Superior temporal gyrus (tissue), 1 donor: ENCODE measurements at regions not wholly inside any gene's neighbourhood (a gene's known extent, or its start where the extent isn't known, plus 50 kb on each side); places are given as distances from the start of the nearest gene placed in this dataset.
"Not testable (repeated sequence)": the region's sequence is repeated elsewhere in the genome, so short reads cannot be mapped to it uniquely, and the experiment has no call there.

Source experiments
- DNase-seq: peaks from one replicate; pipeline ENCODE4 v3.0.0-alpha.2; 2016; ENCODE audit errors: extremely low spot score

- no peak for DNase-seq
Observed at GRCh38 chr3:99586701-99587100, 51.7 kb upstream of the COL8A1 start.

- DNase-seq, result no peak
Observed at GRCh38 chr3:99579965-99580364, 58.4 kb upstream of the COL8A1 start.

- no peak for DNase-seq
Observed at GRCh38 chr3:99579246-99579645, 59.1 kb upstream of the COL8A1 start.

- no peak for DNase-seq
Observed at GRCh38 chr3:99578339-99578970, 59.9 kb upstream of the COL8A1 start.

DNA sequence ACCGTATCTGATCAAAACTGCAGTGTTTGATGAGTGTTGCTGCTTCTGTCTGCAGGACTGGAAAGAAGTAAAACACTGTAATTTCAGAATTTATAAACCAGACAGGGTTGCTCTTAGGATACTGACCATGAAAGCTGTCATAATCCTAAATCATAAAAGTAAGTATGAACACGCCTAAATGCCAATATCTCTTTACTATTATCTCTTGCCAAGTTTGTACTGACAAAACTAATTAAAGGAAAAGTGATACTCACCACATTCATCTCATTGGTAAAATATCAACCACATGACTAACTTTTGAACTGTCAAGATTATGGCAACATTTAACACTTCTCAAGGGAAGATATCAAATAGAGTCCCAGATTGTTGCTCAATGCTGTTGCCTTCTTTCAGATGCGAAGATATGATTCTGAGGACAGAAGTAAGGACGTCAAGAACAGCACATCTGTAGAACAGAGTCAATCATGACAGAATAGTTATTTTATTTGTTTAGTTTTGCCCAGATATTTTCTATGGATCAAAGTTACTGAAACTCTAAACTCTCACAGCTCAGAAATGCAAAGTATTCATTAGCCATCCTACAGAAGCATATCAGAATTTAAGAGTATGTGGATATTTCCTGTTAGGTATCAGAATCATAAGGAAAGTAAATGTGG is 61.4 kb upstream of the COL8A1 start:
- no peak for DNase-seq

DNA sequence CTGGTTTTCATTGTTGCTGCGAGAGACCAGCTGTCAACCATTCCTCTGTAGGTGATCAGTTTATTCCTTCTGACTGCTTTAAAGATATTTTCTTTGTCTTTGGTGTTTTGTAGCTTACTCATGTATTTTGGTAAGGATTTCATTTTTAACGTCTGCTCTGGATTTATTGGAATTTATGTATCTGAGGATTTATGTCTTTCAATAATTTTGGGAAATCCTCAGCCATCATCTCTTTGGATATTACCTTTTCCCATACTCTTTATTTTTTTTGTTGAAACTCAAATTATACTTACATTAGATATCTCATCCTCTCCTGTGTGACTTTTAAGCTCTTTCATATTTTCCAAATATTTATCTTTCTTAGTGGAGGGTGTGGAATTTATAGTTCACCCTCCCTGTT is 62.7 kb upstream of the COL8A1 start:
- no peak for DNase-seq

GRCh38 chr3:99570061-99570460 is 68.3 kb upstream of the COL8A1 start:
- DNase-seq, result no peak

DNA sequence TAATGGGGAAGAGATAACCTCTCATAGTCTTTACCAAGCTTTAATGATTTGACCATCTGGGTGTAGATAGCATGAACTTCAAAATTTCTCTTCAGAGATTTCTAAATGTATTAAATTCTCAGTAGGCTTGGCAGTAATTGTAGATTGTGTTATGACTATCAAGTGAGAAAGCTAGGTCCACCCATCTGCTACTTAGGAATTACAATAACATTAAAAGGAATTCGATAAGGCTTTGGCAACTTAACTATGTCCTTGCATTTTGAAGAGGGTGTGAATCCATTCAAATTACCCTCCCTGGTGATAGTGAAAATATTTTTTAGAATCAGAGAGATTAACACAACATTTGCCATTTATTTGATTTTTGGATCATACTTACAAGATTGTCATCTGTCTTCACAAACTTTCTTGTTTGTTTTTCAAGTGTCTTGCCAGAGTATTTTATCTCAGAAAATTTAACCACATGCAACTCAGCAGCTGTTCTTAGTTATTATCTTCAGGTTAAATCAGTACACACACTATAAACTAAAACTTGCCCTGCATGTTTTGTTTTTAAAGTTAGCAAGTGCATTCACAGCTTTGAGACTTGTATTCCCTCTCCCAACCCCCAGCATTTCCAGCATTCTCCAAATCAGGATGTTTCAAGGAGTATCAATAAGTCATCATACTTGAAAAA is 69.6 kb upstream of the COL8A1 start:
- DNase-seq, result no peak

DNA sequence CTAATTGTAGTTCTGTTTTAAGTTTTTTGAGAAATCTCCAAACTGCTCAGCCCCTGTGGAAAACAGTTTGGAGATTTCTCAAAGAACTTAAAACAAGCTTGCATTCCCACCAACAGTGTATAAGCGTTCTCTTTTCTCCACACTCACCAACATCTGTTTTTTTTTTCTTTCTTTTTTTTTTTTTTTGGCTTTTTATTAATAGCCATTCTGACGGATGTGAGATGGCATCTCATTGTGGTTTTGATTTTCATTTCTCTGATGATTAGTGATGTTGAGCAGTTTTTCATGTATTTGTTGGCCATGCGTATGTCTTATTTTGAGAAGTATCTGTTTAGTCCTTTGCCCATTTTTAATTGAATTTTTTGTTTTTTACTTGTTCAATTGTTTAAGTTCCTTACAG is 73.1 kb upstream of the COL8A1 start:
- no peak for DNase-seq

DNA sequence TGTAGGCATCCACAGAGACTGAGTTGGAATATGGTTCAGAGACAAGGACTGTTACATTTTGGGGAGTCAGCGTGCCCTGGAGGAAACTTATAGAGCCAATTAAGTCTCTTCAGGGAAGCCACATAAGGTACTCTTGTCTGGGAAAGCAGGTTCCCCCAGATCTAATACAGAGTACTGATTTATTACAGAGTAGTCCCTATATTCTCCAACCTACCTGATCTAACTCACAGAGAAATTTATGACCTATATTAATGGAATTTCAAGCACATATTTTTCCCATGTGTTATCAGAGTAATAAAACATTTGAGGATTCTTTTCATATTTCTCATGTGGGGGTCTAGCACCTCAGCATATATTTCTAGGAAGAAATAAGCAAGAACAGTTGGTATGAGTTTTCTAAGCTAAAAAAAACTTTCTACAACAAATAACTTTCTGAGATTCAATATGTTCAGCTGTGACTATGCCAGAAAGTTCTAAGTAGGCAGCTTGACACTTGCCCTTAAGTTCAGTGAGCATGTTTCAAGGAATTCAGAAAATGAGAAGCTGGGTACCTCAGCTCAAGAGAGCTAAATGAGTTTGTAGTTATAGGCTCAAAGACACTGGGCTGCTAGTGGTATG is 75.3 kb upstream of the COL8A1 start:
- no peak for DNase-seq

DNA sequence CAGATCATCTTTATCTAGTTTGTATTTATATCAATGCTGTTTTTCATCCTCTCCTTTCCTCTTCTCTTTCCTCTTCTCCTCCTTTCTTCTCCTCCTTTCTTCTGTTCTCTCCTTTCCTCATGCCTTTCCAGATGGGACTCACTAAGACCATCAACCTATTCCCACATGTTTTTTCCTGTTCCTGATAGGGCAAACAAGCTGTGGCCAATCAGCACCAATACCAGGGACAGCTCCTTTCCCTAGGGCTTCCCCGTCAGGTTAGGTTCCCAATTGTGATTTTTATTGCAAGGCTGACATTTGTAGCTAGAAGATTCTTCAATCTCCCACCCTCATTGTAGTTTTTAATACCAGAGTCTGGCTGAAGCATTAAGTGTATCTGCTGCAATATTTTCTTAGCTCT is 76.3 kb upstream of the COL8A1 start:
- DNase-seq, result no peak

GRCh38 chr3:99561056-99561455 is 77.3 kb upstream of the COL8A1 start:
- DNase-seq, result no peak

DNA sequence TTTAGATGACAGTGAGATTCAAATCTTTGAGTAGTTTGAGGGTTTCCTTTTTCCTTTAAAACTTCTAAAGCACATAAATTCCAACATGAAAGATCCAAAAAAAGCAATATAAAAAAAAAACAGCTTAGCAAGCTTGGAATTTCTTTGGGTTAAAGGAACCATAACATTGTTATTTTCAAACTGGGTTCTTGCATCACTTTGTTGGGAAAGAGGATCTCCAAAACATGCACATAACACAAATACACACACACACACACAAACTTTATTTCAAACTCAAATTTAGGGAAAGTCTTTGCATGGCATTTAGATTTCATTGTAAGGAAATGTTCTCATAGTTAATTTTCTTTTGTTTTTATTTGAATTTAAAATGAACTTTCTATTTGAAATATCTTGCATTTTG is 79.2 kb upstream of the COL8A1 start:
- DNase-seq, result no peak

GRCh38 chr3:99555885-99556284 is 82.5 kb upstream of the COL8A1 start:
- DNase-seq, result not testable (repeated sequence)

DNA sequence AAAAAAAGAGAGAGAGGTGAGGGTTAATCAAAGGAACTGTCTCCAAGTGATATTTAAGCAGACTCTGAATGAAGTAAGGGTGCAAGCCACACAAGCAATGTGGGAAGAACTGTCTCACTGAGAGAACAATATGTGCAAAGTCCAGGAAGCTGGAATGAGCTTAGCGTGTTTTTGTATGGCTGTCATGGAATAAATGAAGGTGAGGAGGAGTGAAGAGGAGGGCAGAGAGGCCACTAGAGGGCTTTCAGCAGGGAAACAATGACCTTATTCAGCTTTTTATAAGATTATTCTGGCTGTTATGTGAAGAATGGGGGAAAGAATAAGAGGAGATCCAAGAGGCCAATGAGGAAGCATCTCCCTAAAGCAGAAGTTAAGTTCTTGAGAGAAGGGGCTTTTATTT is 86.9 kb upstream of the COL8A1 start:
- DNase-seq, result no peak

- no peak for DNase-seq
Observed at GRCh38 chr3:99549957-99550603, 88.3 kb upstream of the COL8A1 start.

- no peak for DNase-seq
Observed at GRCh38 chr3:99549220-99549619, 89.2 kb upstream of the COL8A1 start.

- no peak for DNase-seq
Observed at GRCh38 chr3:99548674-99549073, 89.7 kb upstream of the COL8A1 start.

DNA sequence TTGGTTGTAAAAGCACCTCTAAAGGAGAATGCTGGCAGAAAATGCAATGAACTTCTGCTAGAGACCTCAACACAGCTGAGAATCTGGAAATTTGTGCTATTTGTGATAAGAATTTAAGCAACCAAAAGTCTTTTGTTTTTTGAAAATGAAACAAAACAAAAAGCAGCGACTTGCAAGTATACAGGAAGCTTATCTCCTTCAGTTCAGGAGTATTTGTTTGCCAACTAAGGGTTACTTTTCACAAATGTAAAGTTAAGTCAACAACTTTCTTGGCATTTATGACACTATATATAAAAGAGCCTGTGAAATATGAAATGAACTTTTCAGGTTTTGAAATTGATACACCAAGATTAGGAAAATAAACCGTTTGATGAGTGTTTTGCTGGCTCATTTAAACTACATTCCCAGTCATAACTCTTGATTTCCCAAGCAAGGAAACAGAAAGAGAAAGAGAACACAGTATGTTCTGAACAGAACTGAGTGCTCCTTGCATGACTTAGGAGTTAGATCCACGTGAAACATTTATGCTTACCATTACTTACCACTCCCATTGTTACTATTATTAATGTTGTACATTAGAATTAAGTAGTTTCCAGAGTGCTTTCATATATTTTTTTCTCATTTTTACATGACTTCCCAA is 92.3 kb upstream of the COL8A1 start:
- DNase-seq, result no peak

- DNase-seq, result no peak
Observed at GRCh38 chr3:99544786-99545281, 93.6 kb upstream of the COL8A1 start.

DNA sequence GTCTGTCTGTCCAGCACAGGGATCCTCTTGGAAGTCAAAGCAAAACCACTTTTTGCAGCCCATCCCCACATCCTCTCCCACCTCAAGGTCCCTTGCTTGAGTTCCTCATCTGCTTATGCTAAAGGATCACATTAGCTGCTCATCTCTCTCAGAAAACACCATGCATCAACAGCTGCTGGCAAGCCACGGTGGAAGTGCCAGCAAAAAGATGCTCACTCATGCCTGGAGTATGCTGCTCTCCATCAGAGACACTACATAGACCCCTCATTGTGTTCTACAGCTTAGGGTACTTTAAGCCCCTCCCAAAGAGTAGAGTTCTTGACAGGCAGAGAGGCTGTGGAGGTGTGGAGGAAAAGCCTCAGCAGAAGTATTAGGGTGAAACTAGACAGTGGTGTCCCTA is 94.6 kb upstream of the COL8A1 start:
- DNase-seq, result no peak
